HUDEP-2 (cell line): ENCODE measurements at regions not wholly inside any gene's neighbourhood (a gene's known extent, or its start where the extent isn't known, plus 50 kb on each side); places are given as distances from the start of the nearest gene placed in this dataset.

Experiments
- DNase-seq, 76 experiments: peaks; one replicate each; lab custom pipeline; 2025; ENCODE audit not compliant: unreplicated experiment in 76 of 76; lab: John Stamatoyannopoulos, UW

GRCh38 chr20:61139031-61139430 lies 113.0 kb upstream of the CDH4 start:
- DNase-seq: no peak

DNA sequence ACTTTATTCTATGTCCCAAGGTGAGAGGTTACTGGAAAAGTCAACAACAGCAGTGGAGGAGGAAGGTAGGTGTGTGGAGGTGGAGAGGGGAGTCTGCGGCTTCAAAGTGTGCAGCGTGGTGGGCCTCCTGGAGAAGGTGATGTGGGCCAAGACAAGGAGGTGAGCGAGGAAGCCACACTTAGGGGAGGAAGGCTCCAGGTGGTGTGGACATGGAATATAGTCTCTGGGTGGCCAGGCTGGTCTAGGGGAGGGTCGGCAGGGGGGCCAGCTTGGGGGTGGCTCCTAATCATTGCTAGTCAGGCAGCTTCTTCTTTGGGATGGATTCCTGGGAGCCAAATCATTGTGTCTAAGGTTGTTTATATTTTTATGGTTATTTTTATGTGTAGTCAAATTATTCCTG lies 111.5 kb upstream of the CDH4 start:
- DNase-seq: no peak

DNA sequence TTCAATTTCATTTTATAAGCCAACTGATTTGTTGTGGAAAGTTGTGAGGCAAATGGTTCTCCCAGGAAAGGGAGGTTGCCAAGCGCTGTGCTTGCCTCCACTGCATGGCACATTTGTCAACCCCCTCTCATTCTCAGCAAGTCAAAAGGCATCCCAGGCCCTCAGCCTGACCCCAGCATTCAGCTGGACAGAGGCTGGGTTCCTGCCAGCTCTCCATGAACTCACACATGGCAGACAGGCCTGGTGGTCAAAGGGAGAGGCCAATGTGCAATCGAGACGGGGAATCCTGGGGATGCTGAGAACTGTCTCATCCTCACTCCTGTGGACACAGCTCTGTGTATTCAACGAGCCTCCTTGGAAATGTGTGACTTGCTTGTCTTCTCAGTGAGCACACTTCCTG lies 106.0 kb upstream of the CDH4 start:
- no peak for DNase-seq

- no peak for DNase-seq
These were observed 102.4 kb upstream of the CDH4 start for GRCh38 chr20:61149636-61150035.

- no peak for DNase-seq
These were observed 94.8 kb upstream of the CDH4 start for GRCh38 chr20:61157301-61157700.

DNA sequence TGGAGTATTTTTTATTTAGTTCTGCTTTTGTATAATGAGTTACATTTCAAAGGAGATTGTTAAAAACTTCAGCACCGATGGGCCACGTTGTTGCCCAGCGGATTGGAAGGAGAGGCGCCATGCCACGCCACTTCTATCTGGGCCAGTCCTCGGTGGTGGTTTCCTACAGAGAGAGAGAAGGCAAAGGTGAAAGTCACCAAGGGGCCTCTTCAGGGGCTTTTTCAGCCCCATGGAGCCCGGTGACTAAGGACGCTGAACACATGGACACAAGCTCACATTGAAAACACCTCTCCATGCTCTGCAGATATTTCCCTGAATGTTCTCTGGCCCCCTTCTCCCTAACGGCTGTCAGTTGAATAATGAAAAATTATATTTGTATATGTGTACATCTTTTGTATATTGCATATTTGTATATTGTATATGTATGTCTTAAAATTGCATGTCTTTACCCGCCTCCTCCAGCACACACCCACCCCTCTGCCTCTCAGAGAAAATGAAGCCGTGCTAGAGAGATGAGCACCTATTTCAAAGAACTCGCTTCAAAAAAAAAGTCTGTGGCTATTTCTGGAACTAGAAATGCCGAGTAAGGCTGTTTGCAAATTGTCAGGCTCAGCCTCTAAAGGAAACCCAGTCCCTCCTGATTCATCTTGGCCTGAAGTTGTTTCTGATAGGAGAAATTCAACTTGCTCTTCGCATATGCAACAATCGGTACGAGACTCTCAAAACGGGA lies 91.9 kb upstream of the CDH4 start:
- DNase-seq: no peak

DNA sequence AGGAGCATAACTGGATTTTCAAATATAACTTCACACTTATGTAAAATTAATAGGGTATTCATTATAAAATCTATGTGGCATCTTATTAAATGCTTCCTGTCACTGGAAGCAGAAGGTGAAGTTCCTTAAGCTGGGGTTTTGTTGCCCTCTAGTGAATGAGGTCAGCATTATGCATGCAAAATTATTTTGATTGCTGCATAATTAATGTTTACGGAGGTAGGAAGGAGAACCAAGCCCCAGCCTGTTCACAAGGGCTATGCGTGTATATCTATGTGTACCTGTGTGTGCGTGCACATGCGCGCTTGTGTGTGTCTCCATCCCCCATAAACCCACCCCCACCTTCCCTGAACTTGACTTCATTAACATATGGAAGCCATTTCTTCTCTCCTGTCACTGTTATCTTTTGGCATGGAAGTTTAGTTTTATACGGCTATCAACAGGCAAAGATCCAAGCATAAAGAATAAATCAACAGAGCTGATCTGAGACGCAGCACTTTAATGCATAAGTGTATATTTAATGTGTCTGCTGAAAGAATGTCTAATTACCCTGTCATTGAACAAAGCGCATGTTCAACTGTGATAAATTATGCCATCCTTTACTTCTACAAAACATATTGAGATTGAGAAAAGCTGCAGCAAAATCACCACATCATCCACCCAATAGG lies 90.2 kb upstream of the CDH4 start:
- DNase-seq: no peak

DNA sequence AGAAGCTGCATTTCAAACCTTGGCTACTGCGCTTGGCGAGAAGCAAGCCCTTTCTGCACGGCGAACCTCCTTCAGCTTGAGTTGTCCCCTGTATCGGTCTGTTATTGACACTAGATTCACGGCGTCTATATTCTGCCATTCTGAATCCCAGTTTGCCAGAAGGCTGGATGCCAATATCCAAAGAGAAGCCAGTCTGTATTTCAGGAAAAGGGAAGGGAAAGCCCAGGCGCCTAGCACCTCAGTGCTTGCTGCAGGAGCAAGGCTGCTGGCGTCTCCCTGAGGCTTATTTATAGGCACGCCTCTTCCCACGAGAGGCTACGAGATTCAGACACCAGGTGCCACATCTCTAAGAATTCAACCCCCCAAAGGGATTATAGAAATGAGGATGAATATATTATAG lies 89.6 kb upstream of the CDH4 start:
- no peak for DNase-seq

- DNase-seq: no peak
These were observed 89.0 kb upstream of the CDH4 start for GRCh38 chr20:61163031-61163430.

DNA sequence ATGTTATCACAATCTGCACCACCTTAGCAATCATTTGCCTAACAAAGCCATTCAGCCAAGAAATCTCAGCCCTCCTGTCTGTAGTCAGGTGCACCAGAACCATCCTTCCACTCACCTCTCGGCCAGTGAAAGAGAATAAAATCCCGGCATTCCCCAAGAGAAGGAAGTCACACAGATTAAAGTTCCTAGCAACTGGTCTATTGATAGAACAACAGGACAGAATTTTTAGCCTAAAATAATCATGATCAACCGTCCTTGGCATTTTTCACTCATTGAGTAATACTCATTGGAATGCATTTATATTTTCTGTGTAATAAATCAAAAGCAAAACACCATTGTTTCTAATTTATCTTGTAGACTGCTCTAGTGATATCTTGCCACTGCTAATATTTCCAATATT lies 85.7 kb upstream of the CDH4 start:
- DNase-seq: no peak

GRCh38 chr20:61168605-61169004 lies 83.5 kb upstream of the CDH4 start:
- no peak for DNase-seq

DNA sequence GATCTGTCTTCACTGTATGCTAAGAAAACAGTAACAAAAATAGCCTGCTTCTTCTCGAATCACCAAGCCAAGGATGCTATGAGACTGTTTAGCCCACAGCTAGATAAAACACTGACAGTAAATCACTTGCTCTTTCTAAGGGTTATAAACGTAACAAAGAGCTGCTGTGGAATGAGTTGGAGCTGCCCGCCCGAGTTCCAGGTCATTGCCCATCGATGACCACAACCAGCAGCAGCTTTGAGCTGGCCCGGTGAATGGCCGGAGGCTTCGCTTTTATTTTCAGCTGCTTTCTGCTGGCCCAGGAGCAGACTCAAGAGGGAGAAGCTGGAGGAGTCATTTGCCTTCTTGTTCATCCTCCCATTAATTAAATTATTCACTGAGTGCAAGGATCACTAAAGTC lies 82.2 kb upstream of the CDH4 start:
- no peak for DNase-seq

- DNase-seq: no peak
These were observed 81.4 kb upstream of the CDH4 start for GRCh38 chr20:61170496-61171320.

DNA sequence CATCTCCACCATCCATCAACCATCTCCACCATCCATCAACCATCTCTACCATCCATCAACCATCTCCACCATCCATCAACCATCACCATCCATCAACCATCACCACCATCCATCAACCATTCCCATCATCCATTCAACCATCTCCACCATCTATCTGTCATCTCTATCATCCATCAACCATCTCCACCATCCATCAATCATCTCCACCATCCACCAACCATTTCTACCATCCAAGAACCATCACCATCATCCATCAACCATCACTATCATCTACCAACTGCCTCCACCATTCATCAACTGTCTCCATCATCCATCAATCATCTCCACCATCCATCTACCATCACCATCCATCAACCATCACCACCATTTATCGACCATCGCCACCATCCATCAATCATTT lies 78.8 kb upstream of the CDH4 start:
- no peak for DNase-seq

GRCh38 chr20:61173961-61174725 lies 77.9 kb upstream of the CDH4 start:
- DNase-seq: no peak

DNA sequence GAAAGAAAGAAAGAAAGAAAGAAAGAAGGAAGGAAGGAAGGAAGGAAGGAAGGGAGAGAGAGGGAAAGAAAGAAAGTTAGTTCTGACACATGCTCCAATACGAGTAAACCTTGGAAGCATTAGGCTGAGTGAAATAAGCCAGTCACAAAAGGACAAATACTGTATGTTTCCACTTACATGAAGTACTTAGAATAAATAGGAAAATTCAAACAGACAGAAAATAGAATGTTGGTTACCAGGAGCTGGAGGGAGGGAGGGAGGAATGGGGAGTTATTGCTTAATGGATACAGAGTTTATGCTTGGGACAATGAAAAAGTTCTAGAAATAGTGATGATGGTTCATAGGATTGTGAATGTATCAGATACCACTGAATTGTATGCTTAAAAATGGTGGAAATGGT lies 75.2 kb upstream of the CDH4 start:
- no peak for DNase-seq

DNA sequence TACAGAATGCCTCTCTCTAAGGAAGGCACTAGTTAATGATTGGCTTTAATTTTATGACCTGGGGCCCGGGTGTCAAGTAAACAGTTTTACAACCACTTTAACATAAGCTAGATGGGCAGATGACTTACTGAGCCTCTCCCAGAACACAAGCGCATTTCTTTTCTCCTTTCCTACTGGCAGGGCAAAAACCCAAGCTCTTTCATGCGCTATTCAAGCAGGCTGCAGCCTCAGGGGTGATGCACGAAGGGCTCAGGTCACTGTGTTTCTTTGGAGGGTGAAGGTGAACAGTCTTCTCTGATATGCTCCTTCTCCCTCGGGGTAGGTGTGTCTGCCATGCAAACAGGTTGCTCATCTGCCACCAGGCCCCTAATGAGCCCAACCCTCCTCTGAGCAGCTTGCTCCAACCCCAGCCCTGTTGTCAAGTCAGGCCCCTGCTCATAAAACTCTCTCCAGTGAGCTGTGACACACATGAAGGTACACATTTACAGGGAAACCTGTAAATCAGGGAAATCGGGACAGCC lies 73.5 kb upstream of the CDH4 start:
- DNase-seq: no peak

GRCh38 chr20:61184194-61184593 lies 67.9 kb upstream of the CDH4 start:
- DNase-seq: no peak

DNA sequence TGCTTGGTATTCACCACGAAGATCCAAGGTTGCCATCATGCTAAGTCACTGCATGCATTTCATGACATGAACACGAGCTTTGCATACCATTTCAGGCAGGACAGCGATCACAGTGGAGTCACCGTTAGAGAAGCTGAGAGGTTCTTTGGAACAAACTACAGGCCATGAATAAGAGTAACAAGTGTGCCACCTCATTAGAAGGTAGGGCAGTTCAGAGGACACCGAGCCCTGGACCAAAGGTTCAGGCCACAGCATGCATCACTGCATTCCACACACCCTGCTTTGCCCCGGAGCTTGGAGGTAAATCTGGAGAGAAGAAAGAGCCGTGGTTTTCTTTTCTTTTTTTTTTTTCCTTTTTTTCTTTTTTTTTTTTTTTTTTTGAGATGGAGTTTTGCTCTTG lies 66.9 kb upstream of the CDH4 start:
- DNase-seq: no peak

DNA sequence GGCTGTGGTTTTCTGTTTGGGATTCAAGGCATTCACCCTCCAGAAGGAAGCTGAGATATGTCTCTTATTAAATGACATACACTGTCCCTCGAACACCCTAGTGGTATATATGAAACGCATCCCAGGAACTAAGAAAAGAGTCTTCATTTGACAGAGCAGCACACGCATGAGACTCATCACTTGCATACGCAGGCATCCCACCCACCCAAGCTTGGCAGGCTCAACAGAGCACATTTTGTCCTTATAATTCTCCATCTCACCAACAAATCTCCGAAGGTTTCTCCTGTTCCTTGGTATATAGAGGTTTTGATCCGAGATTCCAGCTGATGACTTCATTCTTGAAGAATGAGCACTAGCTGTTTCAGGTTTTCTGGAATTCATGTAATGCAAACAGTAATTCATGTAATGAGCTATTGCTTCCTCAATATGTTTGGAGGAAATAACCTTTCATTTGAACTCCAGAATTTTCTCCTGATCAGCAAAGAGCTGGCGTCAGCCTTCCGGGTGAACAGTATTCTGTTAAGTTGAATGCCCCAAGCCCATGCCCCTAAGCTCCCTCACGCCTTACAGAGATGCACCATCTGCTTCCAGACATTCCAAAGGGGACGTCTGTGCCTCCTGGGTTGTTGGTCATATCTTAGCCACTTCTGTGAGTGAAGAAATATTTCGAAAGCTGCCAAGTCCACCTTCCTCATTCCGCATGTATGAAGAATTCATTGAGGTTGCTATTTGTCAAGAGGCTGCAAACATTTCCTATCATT lies 66.0 kb upstream of the CDH4 start:
- DNase-seq: no peak
